ENCODE measurements at regions not wholly inside any gene's neighbourhood (a gene's known extent, or its start where the extent isn't known, plus 50 kb on each side); places are given as distances from the start of the nearest gene placed in this dataset.
"Not testable (repeated sequence)": the region's sequence is repeated elsewhere in the genome, so short reads cannot be mapped to it uniquely, and the experiment has no call there.

GRCh38 chr5:85967681-85968080, 650.1 kb upstream of the COX7C start:
- TF ChIP-seq CTCF (conservative IDR thresholded peaks at IDR 0.05), result no peak

GRCh38 chr5:85972539-85972938, 645.2 kb upstream of the COX7C start:
- H3K27ac ChIP-seq, result no peak overlapping the region
- no peak for TF ChIP-seq CTCF (conservative IDR thresholded peaks at IDR 0.05)

More at GRCh38 chr5:85967681-85968080, 650.1 kb upstream of the COX7C start:
- H3K27ac ChIP-seq, result no peak overlapping the region

GRCh38 chr5:85985167-85985566, 632.6 kb upstream of the COX7C start:
- TF ChIP-seq CTCF (conservative IDR thresholded peaks at IDR 0.05), result no peak
- no peak overlapping the region for H3K27ac ChIP-seq

- no peak overlapping the region for H3K27ac ChIP-seq
- TF ChIP-seq CTCF (conservative IDR thresholded peaks at IDR 0.05), result no peak
Observed at GRCh38 chr5:85990998-85991397, 626.7 kb upstream of the COX7C start.

- not testable (repeated sequence) for H3K27ac ChIP-seq
Observed at GRCh38 chr5:85994653-85995052, 623.1 kb upstream of the COX7C start.

GRCh38 chr5:85998656-85999055, 619.1 kb upstream of the COX7C start:
- no peak for TF ChIP-seq CTCF (conservative IDR thresholded peaks at IDR 0.05)
- H3K27ac ChIP-seq, result no peak overlapping the region

GRCh38 chr5:86008293-86008692, 609.4 kb upstream of the COX7C start:
- H3K27ac ChIP-seq, result no peak overlapping the region
- no peak for TF ChIP-seq CTCF (conservative IDR thresholded peaks at IDR 0.05)

- TF ChIP-seq CTCF (conservative IDR thresholded peaks at IDR 0.05), result no peak
- no peak overlapping the region for H3K27ac ChIP-seq
Observed at GRCh38 chr5:86008704-86009103, 609.0 kb upstream of the COX7C start.

Data from VCaP (cell line).